ENCODE measurements at regions not wholly inside any gene's neighbourhood (a gene's known extent, or its start where the extent isn't known, plus 50 kb on each side); places are given as distances from the start of the nearest gene placed in this dataset.

DNA sequence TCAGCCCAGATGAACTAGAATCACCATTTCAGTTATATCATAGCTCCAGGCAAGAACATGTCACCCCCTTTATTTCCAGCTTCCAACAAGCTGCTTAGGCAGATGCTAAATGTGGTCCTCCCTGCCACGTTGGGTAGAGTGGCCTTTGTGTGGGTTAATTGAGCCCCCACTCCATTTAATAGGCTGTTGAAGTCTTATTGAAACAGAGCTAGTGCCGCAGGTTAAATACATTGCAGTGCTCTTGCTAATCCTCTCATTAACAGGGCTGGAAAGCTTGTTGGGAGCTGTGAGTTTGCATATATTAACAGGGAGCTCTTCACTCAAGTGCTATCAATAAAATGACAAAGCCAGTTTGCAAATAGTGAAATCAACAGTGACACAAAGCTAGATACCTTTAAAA lies 248.4 kb upstream of the CMC1 start:
- Histone ChIP-seq H3K9ac (ENCODE audit: control insufficient read depth, extremely low read depth, insufficient read depth, low read length) (no peak overlapping the region), H3K79me2 (ENCODE audit: control insufficient read depth, insufficient read depth, low read length) (no peaks in the 10 kb centered on the region), H3K4me2 (ENCODE audit: control insufficient read depth, extremely low read depth, insufficient read depth, low read depth, low read length) (no peak overlapping the region), H3K4me3 (ENCODE audit: control insufficient read depth in 2 of 3, extremely low read depth in 1 of 3, insufficient read depth in 2 of 3, low read depth in 1 of 3, low read length in 3 of 3) (no peak overlapping the region), H3K9me1 (ENCODE audit: control insufficient read depth, extremely low read depth, insufficient read depth, low read length) (no peaks in the 10 kb centered on the region), H4K20me1 (ENCODE audit: control insufficient read depth, extremely low read depth, insufficient read depth, low read length) (no peaks in the 10 kb centered on the region), H3K36me3 (ENCODE audit: control insufficient read depth in 2 of 2, extremely low read depth in 1 of 2, insufficient read depth in 2 of 2, low read length in 2 of 2) (no peaks in the 10 kb centered on the region), H3K27me3 (ENCODE audit: control insufficient read depth, extremely low read depth, insufficient read depth, low read length) (no peaks in the 10 kb centered on the region), H3K4me1 (ENCODE audit: control insufficient read depth, extremely low read depth, insufficient read depth, low read length) (peaks cover 10% of the 10 kb centered on the region), H3K27ac (ENCODE audit: control insufficient read depth, insufficient read depth, low read length) (no peak overlapping the region), H2AFZ (ENCODE audit: control insufficient read depth, low read length) (no peak overlapping the region), H3K9me3 (ENCODE audit: control insufficient read depth, low read depth, low read length) (no peaks in the 10 kb centered on the region)
- no peak for FAIRE-seq
- TF ChIP-seq, protein P1, sequence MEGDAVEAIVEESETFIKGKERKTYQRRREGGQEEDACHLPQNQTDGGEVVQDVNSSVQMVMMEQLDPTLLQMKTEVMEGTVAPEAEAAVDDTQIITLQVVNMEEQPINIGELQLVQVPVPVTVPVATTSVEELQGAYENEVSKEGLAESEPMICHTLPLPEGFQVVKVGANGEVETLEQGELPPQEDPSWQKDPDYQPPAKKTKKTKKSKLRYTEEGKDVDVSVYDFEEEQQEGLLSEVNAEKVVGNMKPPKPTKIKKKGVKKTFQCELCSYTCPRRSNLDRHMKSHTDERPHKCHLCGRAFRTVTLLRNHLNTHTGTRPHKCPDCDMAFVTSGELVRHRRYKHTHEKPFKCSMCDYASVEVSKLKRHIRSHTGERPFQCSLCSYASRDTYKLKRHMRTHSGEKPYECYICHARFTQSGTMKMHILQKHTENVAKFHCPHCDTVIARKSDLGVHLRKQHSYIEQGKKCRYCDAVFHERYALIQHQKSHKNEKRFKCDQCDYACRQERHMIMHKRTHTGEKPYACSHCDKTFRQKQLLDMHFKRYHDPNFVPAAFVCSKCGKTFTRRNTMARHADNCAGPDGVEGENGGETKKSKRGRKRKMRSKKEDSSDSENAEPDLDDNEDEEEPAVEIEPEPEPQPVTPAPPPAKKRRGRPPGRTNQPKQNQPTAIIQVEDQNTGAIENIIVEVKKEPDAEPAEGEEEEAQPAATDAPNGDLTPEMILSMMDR (optimal IDR thresholded peaks at IDR 0.05 in 1 of 3, IDR thresholded peaks at IDR 0.05 in 1 of 3, conservative IDR thresholded peaks at IDR 0.05 in 1 of 3; ENCODE audit: extremely low read depth in 1 of 3, insufficient read depth in 2 of 3, low read length in 3 of 3): no peak
- TF ChIP-seq EZH2 (IDR thresholded peaks at IDR 0.05; ENCODE audit: low read length): no peak
- dilution Hi-C loops (cut with MboI; ENCODE audit: extremely low pct_ligation_motif_present, low sequenced_read_pairs): no loop called here
- DNase-seq (ENCODE audit: low read depth, low spot score): no peak

DNA sequence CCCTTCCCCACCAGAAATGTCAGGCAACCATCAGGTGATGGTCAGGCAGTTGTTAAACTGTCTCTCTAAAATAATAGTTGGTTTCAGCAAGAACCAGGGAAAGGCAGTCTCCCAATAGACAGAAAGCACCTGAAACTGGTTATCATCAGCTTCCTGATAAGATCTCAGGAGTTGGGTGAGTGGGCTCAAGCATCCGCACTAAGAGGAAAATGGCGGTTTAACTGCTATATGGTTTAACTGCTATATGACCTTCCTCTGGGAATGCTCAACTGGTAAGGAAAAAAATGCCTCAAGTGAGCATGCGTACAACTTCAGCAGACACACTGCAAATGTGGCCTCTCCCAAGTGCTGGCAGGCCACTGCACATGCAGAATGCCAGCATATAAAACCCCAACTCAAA lies 240.8 kb upstream of the CMC1 start:
- no peak for FAIRE-seq
- no peaks in the 10 kb centered on the region for H3K79me2 ChIP-seq (ENCODE audit: control insufficient read depth, insufficient read depth, low read length)

More for the DNA sequence above, 240.8 kb upstream of the CMC1 start:
- Histone ChIP-seq H3K9ac (ENCODE audit: control insufficient read depth, extremely low read depth, insufficient read depth, low read length) (no peak overlapping the region), H3K27me3 (ENCODE audit: control insufficient read depth, extremely low read depth, insufficient read depth, low read length) (no peaks in the 10 kb centered on the region), H3K36me3 (ENCODE audit: control insufficient read depth in 2 of 2, extremely low read depth in 1 of 2, insufficient read depth in 2 of 2, low read length in 2 of 2) (no peaks in the 10 kb centered on the region), H3K4me1 (ENCODE audit: control insufficient read depth, extremely low read depth, insufficient read depth, low read length) (no peaks in the 10 kb centered on the region), H3K27ac (ENCODE audit: control insufficient read depth, insufficient read depth, low read length) (no peak overlapping the region), H3K9me1 (ENCODE audit: control insufficient read depth, extremely low read depth, insufficient read depth, low read length) (no peaks in the 10 kb centered on the region), H3K9me3 (ENCODE audit: control insufficient read depth, low read depth, low read length) (no peaks in the 10 kb centered on the region), H2AFZ (ENCODE audit: control insufficient read depth, low read length) (no peak overlapping the region), H3K4me2 (ENCODE audit: control insufficient read depth, extremely low read depth, insufficient read depth, low read depth, low read length) (no peak overlapping the region), H3K4me3 (ENCODE audit: control insufficient read depth in 2 of 3, extremely low read depth in 1 of 3, insufficient read depth in 2 of 3, low read depth in 1 of 3, low read length in 3 of 3) (no peak overlapping the region), H4K20me1 (ENCODE audit: control insufficient read depth, extremely low read depth, insufficient read depth, low read length) (no peaks in the 10 kb centered on the region)
- TF ChIP-seq, protein P1 (optimal IDR thresholded peaks at IDR 0.05 in 1 of 3, IDR thresholded peaks at IDR 0.05 in 1 of 3, conservative IDR thresholded peaks at IDR 0.05 in 1 of 3; ENCODE audit: extremely low read depth in 1 of 3, insufficient read depth in 2 of 3, low read length in 3 of 3): no peak
- TF ChIP-seq EZH2 (IDR thresholded peaks at IDR 0.05; ENCODE audit: low read length): no peak
- dilution Hi-C loops (cut with MboI; ENCODE audit: extremely low pct_ligation_motif_present, low sequenced_read_pairs): no loop called here
- no peak for DNase-seq (ENCODE audit: low read depth, low spot score)

Data from keratinocyte (primary cell).